Activated T-cell treated with anti-CD3 and anti-CD28 coated beads, Interleukin-2, amount 50 U/mL, for 4 hours (primary cell): ENCODE measurements at regions not wholly inside any gene's neighbourhood (a gene's known extent, or its start where the extent isn't known, plus 50 kb on each side); places are given as distances from the start of the nearest gene placed in this dataset.

ENCODE experiments used
- ATAC-seq, 2 donors: fragments of 200-7000 bp; cut with Tn5 transposase; one replicate each; pipeline ENCODE4 v1.10.0; 2021
- DNase-seq: peaks from one replicate; pipeline ENCODE4 v3.0.0-alpha.2; 2020
- H3K27me3 Mint-ChIP-seq: one replicate; pipeline ENCODE4 v1.8.0; 2021; ENCODE audit warnings: low read depth, mixed read lengths
- H3K36me3 Mint-ChIP-seq: one replicate; pipeline ENCODE4 v1.8.0; 2022; ENCODE audit warnings: mixed read lengths; ENCODE audit not compliant: insufficient read depth
- H3K4me1 Mint-ChIP-seq: one replicate; pipeline ENCODE4 v1.8.0; 2021; ENCODE audit warnings: low read depth, mixed read lengths
- H3K4me3 Mint-ChIP-seq: one replicate; pipeline ENCODE4 v1.8.0; 2021; ENCODE audit warnings: mild to moderate bottlenecking, moderate library complexity, mixed read lengths
- H3K9me3 Mint-ChIP-seq: one replicate; pipeline ENCODE4 v1.8.0; 2021; ENCODE audit warnings: mixed read lengths

GRCh38 chr4:184949020-184949419 is 69.3 kb upstream of the HELT start:
- H3K27me3 Mint-ChIP-seq = peaks cover 29% of the 10 kb centered on the region
- H3K9me3 Mint-ChIP-seq = no peaks in the 10 kb centered on the region
- DNase-seq (no peak), ATAC-seq (no peak)
- H3K4me1 Mint-ChIP-seq = no peaks in the 10 kb centered on the region
- no peak overlapping the region for H3K4me3 Mint-ChIP-seq
- no peaks in the 10 kb centered on the region for H3K36me3 Mint-ChIP-seq

- ATAC-seq = no peak
- H3K27me3 Mint-ChIP-seq = peaks cover 34% of the 10 kb centered on the region
- DNase-seq = no peak
- no peaks in the 10 kb centered on the region for H3K9me3 Mint-ChIP-seq
- no peaks in the 10 kb centered on the region for H3K4me1 Mint-ChIP-seq
- no peak overlapping the region for H3K4me3 Mint-ChIP-seq
- H3K36me3 Mint-ChIP-seq = no peaks in the 10 kb centered on the region
Measured at GRCh38 chr4:184950117-184950830, 68.0 kb upstream of the HELT start.

- Mint-ChIP-seq H3K36me3 (no peaks in the 10 kb centered on the region), H3K9me3 (no peaks in the 10 kb centered on the region), H3K4me1 (no peaks in the 10 kb centered on the region), H3K4me3 (no peak overlapping the region), H3K27me3 (peaks cover 34% of the 10 kb centered on the region)
- no peak for ATAC-seq
- DNase-seq = no peak
Measured at GRCh38 chr4:184950926-184951325, 67.4 kb upstream of the HELT start.

- Mint-ChIP-seq H3K9me3 (no peaks in the 10 kb centered on the region), H3K4me3 (no peak overlapping the region), H3K4me1 (no peaks in the 10 kb centered on the region), H3K36me3 (no peaks in the 10 kb centered on the region), H3K27me3 (peaks cover 30% of the 10 kb centered on the region)
- ATAC-seq (no peak), DNase-seq (no peak)
Measured at GRCh38 chr4:184951668-184952160, 66.6 kb upstream of the HELT start.

GRCh38 chr4:184952522-184952921 is 65.8 kb upstream of the HELT start:
- ATAC-seq = no peak
- no peak overlapping the region for H3K4me3 Mint-ChIP-seq
- H3K36me3 Mint-ChIP-seq = no peaks in the 10 kb centered on the region
- DNase-seq = no peak
- no peaks in the 10 kb centered on the region for H3K4me1 Mint-ChIP-seq
- H3K9me3 Mint-ChIP-seq = no peaks in the 10 kb centered on the region
- H3K27me3 Mint-ChIP-seq = peaks cover 22% of the 10 kb centered on the region

GRCh38 chr4:184953421-184953945 is 64.8 kb upstream of the HELT start:
- no peaks in the 10 kb centered on the region for H3K4me1 Mint-ChIP-seq
- no peaks in the 10 kb centered on the region for H3K9me3 Mint-ChIP-seq
- ATAC-seq = no peak
- no peak overlapping the region for H3K4me3 Mint-ChIP-seq
- no peak for DNase-seq
- H3K36me3 Mint-ChIP-seq = no peaks in the 10 kb centered on the region
- peaks cover 19% of the 10 kb centered on the region for H3K27me3 Mint-ChIP-seq

GRCh38 chr4:184953971-184954370 is 64.3 kb upstream of the HELT start:
- Mint-ChIP-seq H3K4me1 (no peaks in the 10 kb centered on the region), H3K36me3 (no peaks in the 10 kb centered on the region), H3K27me3 (peaks cover 19% of the 10 kb centered on the region), H3K4me3 (no peak overlapping the region), H3K9me3 (no peaks in the 10 kb centered on the region)
- ATAC-seq (no peak), DNase-seq (no peak)

- Mint-ChIP-seq H3K9me3 (no peaks in the 10 kb centered on the region), H3K4me3 (no peak overlapping the region), H3K27me3 (peaks cover 15% of the 10 kb centered on the region), H3K36me3 (no peaks in the 10 kb centered on the region), H3K4me1 (no peaks in the 10 kb centered on the region)
- no peak for DNase-seq
- no peak for ATAC-seq
Measured at GRCh38 chr4:184954482-184954881, 63.8 kb upstream of the HELT start.

GRCh38 chr4:184955116-184955515 is 63.2 kb upstream of the HELT start:
- no peaks in the 10 kb centered on the region for H3K4me1 Mint-ChIP-seq
- H3K9me3 Mint-ChIP-seq = no peaks in the 10 kb centered on the region
- no peak for ATAC-seq
- H3K4me3 Mint-ChIP-seq = no peak overlapping the region
- DNase-seq = no peak
- peaks cover 10% of the 10 kb centered on the region for H3K27me3 Mint-ChIP-seq
- H3K36me3 Mint-ChIP-seq = no peaks in the 10 kb centered on the region

- DNase-seq = no peak
- Mint-ChIP-seq H3K9me3 (no peaks in the 10 kb centered on the region), H3K4me1 (no peaks in the 10 kb centered on the region), H3K27me3 (peaks cover 9% of the 10 kb centered on the region), H3K4me3 (no peak overlapping the region), H3K36me3 (no peaks in the 10 kb centered on the region)
- ATAC-seq = no peak
Measured at GRCh38 chr4:184955636-184956035, 62.7 kb upstream of the HELT start.

GRCh38 chr4:184957446-184958115 is 60.7 kb upstream of the HELT start:
- DNase-seq = no peak
- Mint-ChIP-seq H3K9me3 (no peaks in the 10 kb centered on the region), H3K4me3 (no peak overlapping the region), H3K36me3 (no peaks in the 10 kb centered on the region), H3K4me1 (no peaks in the 10 kb centered on the region), H3K27me3 (peaks cover 4% of the 10 kb centered on the region)
- no peak for ATAC-seq

GRCh38 chr4:184958127-184958922 is 60.0 kb upstream of the HELT start:
- no peaks in the 10 kb centered on the region for H3K4me1 Mint-ChIP-seq
- H3K4me3 Mint-ChIP-seq = no peak overlapping the region
- no peaks in the 10 kb centered on the region for H3K36me3 Mint-ChIP-seq
- H3K9me3 Mint-ChIP-seq = no peaks in the 10 kb centered on the region
- DNase-seq = no peak
- H3K27me3 Mint-ChIP-seq = peaks cover 4% of the 10 kb centered on the region
- no peak for ATAC-seq

- H3K4me1 Mint-ChIP-seq = no peaks in the 10 kb centered on the region
- H3K9me3 Mint-ChIP-seq = no peaks in the 10 kb centered on the region
- no peak overlapping the region for H3K4me3 Mint-ChIP-seq
- peaks cover 4% of the 10 kb centered on the region for H3K27me3 Mint-ChIP-seq
- H3K36me3 Mint-ChIP-seq = no peaks in the 10 kb centered on the region
- ATAC-seq = no peak
- DNase-seq = no peak
Measured at GRCh38 chr4:184958923-184959210, 59.4 kb upstream of the HELT start.

- DNase-seq = no peak
- Mint-ChIP-seq H3K36me3 (no peaks in the 10 kb centered on the region), H3K4me1 (no peaks in the 10 kb centered on the region)
Measured at GRCh38 chr4:184959309-184959708, 59.0 kb upstream of the HELT start.

More at GRCh38 chr4:184959309-184959708, 59.0 kb upstream of the HELT start:
- Mint-ChIP-seq H3K9me3 (no peaks in the 10 kb centered on the region), H3K4me3 (no peak overlapping the region), H3K27me3 (peaks cover 3% of the 10 kb centered on the region)
- ATAC-seq = no peak
